GM23248 (cell line): ENCODE measurements at regions not wholly inside any gene's neighbourhood (a gene's known extent, or its start where the extent isn't known, plus 50 kb on each side); places are given as distances from the start of the nearest gene placed in this dataset.

Source experiments
- EZH2 ChIP-seq: fragments of 200-600 bp; sonication (generic); IDR thresholded peaks from 2 replicates; pipeline ENCODE4 v1.6.1; 2018; ENCODE audit warnings: antibody characterized with exemption, mild to moderate bottlenecking; ENCODE audit not compliant: insufficient read depth, poor library complexity, severe bottlenecking
- EZH2phosphoT487 ChIP-seq: fragments of 200-600 bp; sonication (generic); IDR thresholded peaks from 2 replicates; pipeline ENCODE4 v1.6.1; 2018; ENCODE audit warnings: antibody characterized with exemption, moderate library complexity, mild to moderate bottlenecking, low read depth; ENCODE audit not compliant: insufficient read depth

DNA sequence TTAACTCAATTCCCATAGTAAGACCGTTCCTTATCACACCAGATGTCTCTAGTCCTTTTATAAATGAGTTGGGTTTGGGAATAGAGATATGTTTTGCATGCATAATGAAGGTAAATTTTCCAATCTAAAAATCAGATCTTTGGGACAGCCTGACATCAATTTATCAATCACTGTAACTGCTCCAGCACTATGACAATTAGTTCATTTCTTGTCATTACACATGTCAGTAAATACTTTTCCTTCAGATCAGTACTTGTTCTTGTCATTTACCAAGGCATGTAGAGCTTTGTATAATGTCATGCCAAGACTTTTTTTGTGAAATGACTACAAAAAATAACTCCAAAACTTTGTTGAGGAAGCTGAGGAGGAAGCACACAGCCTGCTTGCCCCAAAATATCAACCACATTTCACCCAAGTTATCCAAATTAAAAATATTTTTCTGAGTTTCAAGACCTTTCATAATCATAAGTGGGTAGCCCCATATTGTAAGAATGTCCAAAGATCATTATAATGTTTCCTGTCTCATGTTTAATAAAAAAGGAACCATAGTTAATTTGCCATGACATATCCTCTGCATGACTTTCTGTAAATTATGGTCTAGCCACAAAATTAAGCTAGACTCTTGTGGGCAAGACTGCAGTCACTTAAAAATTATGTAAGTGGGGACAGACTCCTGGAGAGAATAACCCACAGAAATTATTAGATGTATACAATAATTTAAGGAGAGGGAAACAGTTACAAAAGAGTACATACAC, 586.8 kb downstream of the TBC1D4 start:
- no peak for TF ChIP-seq EZH2phosphoT487
- no peak for TF ChIP-seq EZH2
